ENCODE measurements at regions not wholly inside any gene's neighbourhood (a gene's known extent, or its start where the extent isn't known, plus 50 kb on each side); places are given as distances from the start of the nearest gene placed in this dataset.

DNA sequence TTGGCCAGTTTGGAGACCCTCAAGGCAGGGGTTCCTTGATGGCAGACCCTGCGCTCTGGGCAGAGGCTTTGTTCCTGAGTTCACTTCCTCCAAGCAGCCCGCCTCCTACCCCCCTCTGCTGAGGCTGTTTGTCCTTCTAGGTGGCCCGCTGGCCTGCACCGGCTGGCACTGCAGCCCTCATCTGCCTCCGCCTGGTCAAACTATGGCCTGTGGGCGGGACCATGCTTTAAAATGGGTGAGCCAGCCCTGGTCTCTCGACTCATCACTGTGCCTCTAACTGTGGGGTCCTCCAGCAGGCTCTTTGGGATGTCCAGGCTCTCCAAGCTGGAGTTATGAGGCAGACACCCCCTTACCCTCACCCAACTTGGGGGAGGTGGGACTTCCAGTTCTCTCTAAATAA is 78.9 kb upstream of the SLC22A11 start:
- DNase-seq = no peak
- no peak overlapping the region for H3K9ac ChIP-seq (ENCODE audit: extremely low read depth, low read length, poor library complexity, severe bottlenecking)
- Mint-ChIP-seq H3K27ac (no peak overlapping the region), H3K27me3 (ENCODE audit: insufficient read depth) (peaks cover 14% of the 10 kb centered on the region), H3K36me3 (ENCODE audit: low read depth) (no peaks in the 10 kb centered on the region), H3K4me1 (no peaks in the 10 kb centered on the region), H3K4me3 (no peak overlapping the region), H3K9me3 (no peaks in the 10 kb centered on the region)
- no peak overlapping the region for H3K4me3 ChIP-seq (ENCODE audit: low read length)
- WGBS, 2 experiments (ENCODE audit: insufficient coverage in 1 of 2, insufficient read length in 1 of 2) = 80 to 89% methylated on average over 1 to 7 of the region's 7 CpGs
- TF ChIP-seq, protein P1, sequence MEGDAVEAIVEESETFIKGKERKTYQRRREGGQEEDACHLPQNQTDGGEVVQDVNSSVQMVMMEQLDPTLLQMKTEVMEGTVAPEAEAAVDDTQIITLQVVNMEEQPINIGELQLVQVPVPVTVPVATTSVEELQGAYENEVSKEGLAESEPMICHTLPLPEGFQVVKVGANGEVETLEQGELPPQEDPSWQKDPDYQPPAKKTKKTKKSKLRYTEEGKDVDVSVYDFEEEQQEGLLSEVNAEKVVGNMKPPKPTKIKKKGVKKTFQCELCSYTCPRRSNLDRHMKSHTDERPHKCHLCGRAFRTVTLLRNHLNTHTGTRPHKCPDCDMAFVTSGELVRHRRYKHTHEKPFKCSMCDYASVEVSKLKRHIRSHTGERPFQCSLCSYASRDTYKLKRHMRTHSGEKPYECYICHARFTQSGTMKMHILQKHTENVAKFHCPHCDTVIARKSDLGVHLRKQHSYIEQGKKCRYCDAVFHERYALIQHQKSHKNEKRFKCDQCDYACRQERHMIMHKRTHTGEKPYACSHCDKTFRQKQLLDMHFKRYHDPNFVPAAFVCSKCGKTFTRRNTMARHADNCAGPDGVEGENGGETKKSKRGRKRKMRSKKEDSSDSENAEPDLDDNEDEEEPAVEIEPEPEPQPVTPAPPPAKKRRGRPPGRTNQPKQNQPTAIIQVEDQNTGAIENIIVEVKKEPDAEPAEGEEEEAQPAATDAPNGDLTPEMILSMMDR (conservative IDR thresholded peaks at IDR 0.05) = no peak
- H3K4me1 ChIP-seq (ENCODE audit: control insufficient read depth, insufficient read depth, low read length) = no peaks in the 10 kb centered on the region
- H3K27ac ChIP-seq (ENCODE audit: low read depth, low read length) = no peak overlapping the region
- H3K27me3 ChIP-seq (ENCODE audit: control insufficient read depth, insufficient read depth, low read length, poor library complexity, severe bottlenecking) = peaks cover 6% of the 10 kb centered on the region
- H3K36me3 ChIP-seq (ENCODE audit: control insufficient read depth, insufficient read depth, low read length) = no peaks in the 10 kb centered on the region
- no peaks in the 10 kb centered on the region for H3K9me3 ChIP-seq (ENCODE audit: control insufficient read depth, low read length)

DNA sequence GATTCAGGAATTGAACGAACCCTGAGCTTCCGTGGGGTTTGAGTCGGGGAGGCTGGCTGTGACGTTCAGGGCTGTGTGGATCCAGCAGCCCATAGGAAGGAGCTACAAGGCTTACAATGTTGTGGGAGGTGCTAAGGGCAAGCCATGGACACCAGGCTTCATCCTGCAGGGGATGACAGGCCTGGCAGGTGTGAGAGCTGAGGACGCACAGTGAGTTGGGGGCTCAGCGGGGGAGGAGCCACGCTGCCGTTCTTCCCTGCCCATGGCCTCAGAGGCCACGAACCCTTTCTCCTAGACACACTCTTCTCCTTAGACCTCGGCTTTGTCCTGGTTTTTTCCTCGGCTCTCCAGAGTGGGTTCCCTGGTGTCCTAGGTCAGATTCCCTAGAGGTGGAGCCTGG is 78.1 kb upstream of the SLC22A11 start:
- peaks cover 6% of the 10 kb centered on the region for H3K27me3 ChIP-seq (ENCODE audit: control insufficient read depth, insufficient read depth, low read length, poor library complexity, severe bottlenecking)
- H3K4me3 Mint-ChIP-seq = no peak overlapping the region
- H3K4me1 Mint-ChIP-seq = no peaks in the 10 kb centered on the region
- no peak overlapping the region for H3K27ac ChIP-seq (ENCODE audit: low read depth, low read length)
- WGBS, 2 experiments (ENCODE audit: insufficient coverage in 1 of 2, insufficient read length in 1 of 2) = 81 to 91% methylated on average over 10 to 11 of the region's 11 CpGs
- H3K36me3 ChIP-seq (ENCODE audit: control insufficient read depth, insufficient read depth, low read length) = no peaks in the 10 kb centered on the region
- TF ChIP-seq, protein P1 (conservative IDR thresholded peaks at IDR 0.05) = no peak
- no peaks in the 10 kb centered on the region for H3K9me3 ChIP-seq (ENCODE audit: control insufficient read depth, low read length)
- H3K9me3 Mint-ChIP-seq = no peaks in the 10 kb centered on the region
- no peaks in the 10 kb centered on the region for H3K4me1 ChIP-seq (ENCODE audit: control insufficient read depth, insufficient read depth, low read length)
- no peaks in the 10 kb centered on the region for H3K36me3 Mint-ChIP-seq (ENCODE audit: low read depth)
- peaks cover 14% of the 10 kb centered on the region for H3K27me3 Mint-ChIP-seq (ENCODE audit: insufficient read depth)
- H3K9ac ChIP-seq (ENCODE audit: extremely low read depth, low read length, poor library complexity, severe bottlenecking) = no peak overlapping the region
- no peak overlapping the region for H3K27ac Mint-ChIP-seq
- H3K4me3 ChIP-seq (ENCODE audit: low read length) = no peak overlapping the region
- DNase-seq = no peak

DNA sequence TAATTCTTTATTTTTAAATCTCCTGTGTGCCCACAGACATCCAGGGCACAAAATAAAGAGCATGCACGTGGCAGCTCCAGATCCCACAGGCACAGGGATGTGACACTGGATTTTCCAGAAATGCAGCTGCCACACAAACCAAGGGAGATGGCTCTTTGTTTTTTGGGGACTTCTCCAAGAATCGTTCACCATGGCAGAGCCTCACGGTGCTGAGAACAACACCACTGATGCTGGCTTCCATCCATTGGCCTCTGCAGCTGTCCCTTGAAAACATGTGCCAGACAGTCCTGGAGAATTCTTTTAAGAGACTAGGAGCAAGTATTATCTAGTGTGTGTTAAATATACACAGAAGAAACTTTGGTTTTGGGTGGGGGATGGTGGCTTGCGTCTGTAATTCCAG is 73.2 kb upstream of the SLC22A11 start:
- H3K27ac ChIP-seq (ENCODE audit: low read depth, low read length) = no peak overlapping the region
- H3K27me3 ChIP-seq (ENCODE audit: control insufficient read depth, insufficient read depth, low read length, poor library complexity, severe bottlenecking) = no peaks in the 10 kb centered on the region
- Mint-ChIP-seq H3K27me3 (ENCODE audit: insufficient read depth) (peaks cover 8% of the 10 kb centered on the region), H3K4me1 (peaks cover 5% of the 10 kb centered on the region), H3K9me3 (no peaks in the 10 kb centered on the region), H3K27ac (no peak overlapping the region), H3K36me3 (ENCODE audit: low read depth) (no peaks in the 10 kb centered on the region), H3K4me3 (no peak overlapping the region)
- 82 to 96% methylated on average over 4 of the region's 4 CpGs for WGBS, 2 experiments (ENCODE audit: insufficient coverage in 1 of 2, insufficient read length in 1 of 2)
- no peak for DNase-seq
- H3K9ac ChIP-seq (ENCODE audit: extremely low read depth, low read length, poor library complexity, severe bottlenecking) = no peak overlapping the region
- H3K4me3 ChIP-seq (ENCODE audit: low read length) = no peak overlapping the region
- TF ChIP-seq, protein P1 (conservative IDR thresholded peaks at IDR 0.05) = no peak
- no peaks in the 10 kb centered on the region for H3K4me1 ChIP-seq (ENCODE audit: control insufficient read depth, insufficient read depth, low read length)
- no peaks in the 10 kb centered on the region for H3K9me3 ChIP-seq (ENCODE audit: control insufficient read depth, low read length)
- H3K36me3 ChIP-seq (ENCODE audit: control insufficient read depth, insufficient read depth, low read length) = no peaks in the 10 kb centered on the region
